Lower lobe of right lung (tissue), 2 donors: ENCODE measurements at regions not wholly inside any gene's neighbourhood (a gene's known extent, or its start where the extent isn't known, plus 50 kb on each side); places are given as distances from the start of the nearest gene placed in this dataset.

Source experiments
- ATAC-seq, 2 donors: fragments of 200-7000 bp; cut with Tn5 transposase; one replicate each; pipeline ENCODE4 v1.9.1; 2020 to 2022; ENCODE audit warnings: mild to moderate bottlenecking in 2 of 2, moderate library complexity in 2 of 2
- DNase-seq: peaks from one replicate; pipeline ENCODE4 v3.0.0-alpha.2; 2020
- H3K27ac ChIP-seq: fragments of 200-600 bp; one replicate; pipeline ENCODE4 v1.8.0; 2022
- H3K27me3 ChIP-seq: fragments of 200-600 bp; one replicate; pipeline ENCODE4 v1.8.0; 2022; ENCODE audit warnings: low read depth
- H3K36me3 ChIP-seq: fragments of 200-600 bp; one replicate; pipeline ENCODE4 v1.8.0; 2022; ENCODE audit warnings: mild to moderate bottlenecking
- H3K4me1 ChIP-seq: fragments of 200-600 bp; one replicate; pipeline ENCODE4 v1.8.0; 2022
- H3K4me3 ChIP-seq: fragments of 200-600 bp; one replicate; pipeline ENCODE4 v1.8.0; 2022; ENCODE audit warnings: mild to moderate bottlenecking
- H3K9me3 ChIP-seq: fragments of 200-600 bp; one replicate; pipeline ENCODE4 v1.8.0; 2022
- intact Hi-C: fragments of 100-400 bp; cut with DNase I; formaldehyde crosslinking; loops from one replicate; pipeline ENCODE4 v1.11.0; 2022
- TF ChIP-seq, protein P1 (sequence below): fragments of 200-600 bp; IDR thresholded peaks from one replicate; pipeline ENCODE4 v1.8.0; 2022; ENCODE audit warnings: antibody characterized with exemption, mild to moderate bottlenecking
- donor health status: DM: no; HTN: yes; CAD: no; lungs with severe emphysema.

GRCh38 chr2:145140658-145141057, 620.7 kb upstream of the ZEB2 start:
- Histone ChIP-seq H3K9me3 (no peaks in the 10 kb centered on the region), H3K27me3 (no peaks in the 10 kb centered on the region), H3K36me3 (no peaks in the 10 kb centered on the region), H3K4me1 (no peaks in the 10 kb centered on the region), H3K4me3 (no peak overlapping the region), H3K27ac (no peak overlapping the region)
- TF ChIP-seq, protein P1, sequence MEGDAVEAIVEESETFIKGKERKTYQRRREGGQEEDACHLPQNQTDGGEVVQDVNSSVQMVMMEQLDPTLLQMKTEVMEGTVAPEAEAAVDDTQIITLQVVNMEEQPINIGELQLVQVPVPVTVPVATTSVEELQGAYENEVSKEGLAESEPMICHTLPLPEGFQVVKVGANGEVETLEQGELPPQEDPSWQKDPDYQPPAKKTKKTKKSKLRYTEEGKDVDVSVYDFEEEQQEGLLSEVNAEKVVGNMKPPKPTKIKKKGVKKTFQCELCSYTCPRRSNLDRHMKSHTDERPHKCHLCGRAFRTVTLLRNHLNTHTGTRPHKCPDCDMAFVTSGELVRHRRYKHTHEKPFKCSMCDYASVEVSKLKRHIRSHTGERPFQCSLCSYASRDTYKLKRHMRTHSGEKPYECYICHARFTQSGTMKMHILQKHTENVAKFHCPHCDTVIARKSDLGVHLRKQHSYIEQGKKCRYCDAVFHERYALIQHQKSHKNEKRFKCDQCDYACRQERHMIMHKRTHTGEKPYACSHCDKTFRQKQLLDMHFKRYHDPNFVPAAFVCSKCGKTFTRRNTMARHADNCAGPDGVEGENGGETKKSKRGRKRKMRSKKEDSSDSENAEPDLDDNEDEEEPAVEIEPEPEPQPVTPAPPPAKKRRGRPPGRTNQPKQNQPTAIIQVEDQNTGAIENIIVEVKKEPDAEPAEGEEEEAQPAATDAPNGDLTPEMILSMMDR, result no peak
- intact Hi-C loops, result no loop called here
- DNase-seq, result no peak
- no peak for ATAC-seq

- Histone ChIP-seq H3K4me1 (no peaks in the 10 kb centered on the region), H3K27me3 (no peaks in the 10 kb centered on the region), H3K4me3 (no peak overlapping the region), H3K36me3 (no peaks in the 10 kb centered on the region), H3K9me3 (no peaks in the 10 kb centered on the region), H3K27ac (no peak overlapping the region)
- ATAC-seq (no peak), DNase-seq (no peak)
- TF ChIP-seq, protein P1, result no peak
- intact Hi-C loops, result no loop called here
These were observed 618.7 kb upstream of the ZEB2 start for GRCh38 chr2:145138626-145139025.

DNA sequence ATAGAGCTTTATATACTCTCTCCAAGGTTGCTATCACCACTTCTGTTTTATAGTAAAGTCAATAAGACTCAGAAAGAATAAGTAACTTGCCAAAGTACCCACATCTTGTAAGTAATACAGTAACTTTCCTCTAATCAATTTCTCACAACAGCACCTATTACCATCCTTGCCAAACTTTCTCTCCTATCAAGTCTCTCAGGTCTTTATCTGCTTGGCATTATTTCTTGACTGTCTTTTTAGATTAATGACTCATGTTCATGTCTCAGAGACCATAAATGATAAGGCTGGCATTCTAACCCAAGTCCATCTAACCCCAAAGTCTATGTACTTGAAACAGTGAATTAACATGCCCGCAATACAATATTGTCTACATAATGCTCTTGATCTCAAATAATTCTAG, 618.0 kb upstream of the ZEB2 start:
- intact Hi-C loops, result no loop called here
- ATAC-seq (no peak), DNase-seq (no peak)
- Histone ChIP-seq H3K4me1 (no peaks in the 10 kb centered on the region), H3K4me3 (no peak overlapping the region), H3K9me3 (no peaks in the 10 kb centered on the region), H3K27ac (no peak overlapping the region), H3K27me3 (no peaks in the 10 kb centered on the region), H3K36me3 (no peaks in the 10 kb centered on the region)
- TF ChIP-seq, protein P1, result no peak

GRCh38 chr2:145137211-145137610, 617.3 kb upstream of the ZEB2 start:
- DNase-seq (no peak), ATAC-seq (no peak)
- intact Hi-C loops, result no loop called here
- Histone ChIP-seq H3K4me1 (no peaks in the 10 kb centered on the region), H3K36me3 (no peaks in the 10 kb centered on the region), H3K27me3 (no peaks in the 10 kb centered on the region), H3K9me3 (no peaks in the 10 kb centered on the region), H3K4me3 (no peak overlapping the region), H3K27ac (no peak overlapping the region)
- TF ChIP-seq, protein P1, result no peak

GRCh38 chr2:145136702-145137101, 616.8 kb upstream of the ZEB2 start:
- intact Hi-C loops, result no loop called here
- no peak for DNase-seq
- no peaks in the 10 kb centered on the region for H3K27me3 ChIP-seq
- H3K4me3 ChIP-seq, result no peak overlapping the region
- H3K4me1 ChIP-seq, result no peaks in the 10 kb centered on the region
- no peaks in the 10 kb centered on the region for H3K36me3 ChIP-seq
- no peaks in the 10 kb centered on the region for H3K9me3 ChIP-seq
- H3K27ac ChIP-seq, result no peak overlapping the region
- no peak for ATAC-seq
- TF ChIP-seq, protein P1, result no peak

DNA sequence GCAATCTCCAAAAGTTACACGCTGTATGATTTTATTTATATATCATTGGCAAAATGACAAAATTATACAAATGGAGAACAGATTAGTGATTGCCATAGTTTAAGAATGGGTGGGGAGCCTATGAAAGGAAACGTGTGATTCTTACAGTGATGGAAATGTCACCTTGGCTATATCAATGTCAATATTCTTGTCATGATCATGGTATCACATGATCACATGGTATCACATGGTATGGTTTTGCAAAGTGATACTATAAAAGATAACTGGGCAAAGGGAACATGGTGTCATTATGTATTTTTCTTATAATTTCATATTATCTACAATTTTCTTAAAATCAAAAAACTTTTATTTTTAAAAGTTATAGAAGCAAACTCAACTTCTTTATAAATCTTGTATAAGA, 606.2 kb upstream of the ZEB2 start:
- Histone ChIP-seq H3K9me3 (no peaks in the 10 kb centered on the region), H3K36me3 (no peaks in the 10 kb centered on the region), H3K27me3 (no peaks in the 10 kb centered on the region), H3K27ac (no peak overlapping the region), H3K4me1 (no peaks in the 10 kb centered on the region), H3K4me3 (no peak overlapping the region)
- DNase-seq, result no peak
- TF ChIP-seq, protein P1, result no peak
- intact Hi-C loops, result no loop called here
- no peak for ATAC-seq
